DMS114 treated with DMSO at 0.1 percent for 48 hours (cell line): ENCODE measurements at regions not wholly inside any gene's neighbourhood (a gene's known extent, or its start where the extent isn't known, plus 50 kb on each side); places are given as distances from the start of the nearest gene placed in this dataset.
A peak's percentile ranks its signal among the peaks of the same experiment; 100 is the strongest.
"Not testable (repeated sequence)": the region's sequence is repeated elsewhere in the genome, so short reads cannot be mapped to it uniquely, and the experiment has no call there.

Experiments
- DNase-seq: peaks from one replicate; lab custom pipeline; 2025; ENCODE audit not compliant: unreplicated experiment; lab: John Stamatoyannopoulos, UW

- no peak for DNase-seq
These were observed 659.2 kb downstream of the MTRR start for GRCh38 chr5:8528106-8528505.

- no peak for DNase-seq
These were observed 669.9 kb downstream of the MTRR start for GRCh38 chr5:8538821-8539220.

GRCh38 chr5:8540317-8540716, 671.4 kb downstream of the MTRR start:
- DNase-seq = no peak

- no peak for DNase-seq
These were observed 682.0 kb downstream of the MTRR start for GRCh38 chr5:8550921-8551320.

- DNase-seq = no peak
These were observed 684.4 kb downstream of the MTRR start for GRCh38 chr5:8553364-8553763.

GRCh38 chr5:8557728-8558127, 688.8 kb downstream of the MTRR start:
- DNase-seq = no peak

GRCh38 chr5:8560776-8561175, 691.8 kb downstream of the MTRR start:
- no peak for DNase-seq

GRCh38 chr5:8561224-8561840, 692.4 kb downstream of the MTRR start:
- DNase-seq = no peak

- no peak for DNase-seq
These were observed 692.9 kb downstream of the MTRR start for GRCh38 chr5:8561854-8562253.

- DNase-seq = not testable (repeated sequence)
These were observed 694.6 kb downstream of the MTRR start for GRCh38 chr5:8563540-8563939.

- DNase-seq = no peak
These were observed 699.9 kb downstream of the MTRR start for GRCh38 chr5:8568858-8569257.

- DNase-seq = no peak
These were observed 701.6 kb downstream of the MTRR start for GRCh38 chr5:8570528-8570927.

GRCh38 chr5:8576178-8576577, 707.2 kb downstream of the MTRR start:
- no peak for DNase-seq

- peak; percentile 21 for DNase-seq
These were observed 708.8 kb downstream of the MTRR start for GRCh38 chr5:8577792-8578191.

GRCh38 chr5:8580298-8580697, 711.4 kb downstream of the MTRR start:
- no peak for DNase-seq

- no peak for DNase-seq
These were observed 712.1 kb downstream of the MTRR start for GRCh38 chr5:8581047-8581446.

GRCh38 chr5:8585230-8586018, 716.5 kb downstream of the MTRR start:
- DNase-seq = no peak

- DNase-seq = no peak
These were observed 722.0 kb downstream of the MTRR start for GRCh38 chr5:8590959-8591358.

- DNase-seq = no peak
These were observed 729.4 kb downstream of the MTRR start for GRCh38 chr5:8598356-8598755.

- DNase-seq = no peak
These were observed 730.0 kb downstream of the MTRR start for GRCh38 chr5:8598996-8599395.

GRCh38 chr5:8600843-8601242, 731.9 kb downstream of the MTRR start:
- no peak for DNase-seq

GRCh38 chr5:8601831-8602354, 732.9 kb downstream of the MTRR start:
- no peak for DNase-seq
